Coronary artery (tissue), 2 donors: ENCODE measurements at regions not wholly inside any gene's neighbourhood (a gene's known extent, or its start where the extent isn't known, plus 50 kb on each side); places are given as distances from the start of the nearest gene placed in this dataset.
"Not testable (repeated sequence)": the region's sequence is repeated elsewhere in the genome, so short reads cannot be mapped to it uniquely, and the experiment has no call there.

ENCODE experiments used
- DNase-seq: peaks from one replicate; pipeline ENCODE4 v3.0.0-alpha.2; 2017; ENCODE audit warnings: low spot score
- H3K27ac ChIP-seq, 2 donors: fragments of 200-600 bp; sonication (generic); one replicate each; pipeline ENCODE4 v1.5.1; 2016 to 2019
- H3K4me3 ChIP-seq: fragments of 200-600 bp; sonication (generic); 2 replicates; pipeline ENCODE4 v1.5.1; 2016; ENCODE audit warnings: mild to moderate bottlenecking, moderate library complexity
- CTCF ChIP-seq: fragments of 200-600 bp; sonication (generic); IDR thresholded peaks from one replicate; pipeline ENCODE4 v1.5.1; 2019; ENCODE audit warnings: antibody characterized with exemption

DNA sequence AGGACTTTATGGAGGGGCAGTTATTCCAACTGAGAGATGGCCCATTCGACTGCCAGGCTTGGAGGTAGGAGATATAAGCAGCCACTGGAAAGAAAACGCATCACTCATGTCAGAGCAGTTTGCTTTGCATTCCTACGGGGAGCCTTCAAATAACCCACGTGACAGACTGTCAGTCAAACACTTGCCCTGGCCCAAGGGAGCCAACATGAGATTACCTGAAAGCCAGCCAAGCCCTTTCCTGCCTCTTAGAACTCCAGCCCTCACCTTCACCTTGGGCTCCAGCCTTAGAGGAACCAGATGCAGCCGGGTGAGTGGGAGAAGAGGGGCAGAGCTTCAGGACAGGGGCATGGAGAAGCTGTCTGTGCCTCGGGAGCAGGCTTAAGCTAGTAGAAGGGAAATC lies 95.3 kb upstream of the CXCL13 start:
- no peak for TF ChIP-seq CTCF
- no peak overlapping the region for H3K27ac ChIP-seq
- no peak for DNase-seq
- no peak overlapping the region for H3K4me3 ChIP-seq

- TF ChIP-seq CTCF = no peak
- no peak for DNase-seq
- Histone ChIP-seq H3K27ac (no peak overlapping the region), H3K4me3 (no peak overlapping the region)
Observed at GRCh38 chr4:77525538-77525937, 80.1 kb upstream of the CXCL13 start.

DNA sequence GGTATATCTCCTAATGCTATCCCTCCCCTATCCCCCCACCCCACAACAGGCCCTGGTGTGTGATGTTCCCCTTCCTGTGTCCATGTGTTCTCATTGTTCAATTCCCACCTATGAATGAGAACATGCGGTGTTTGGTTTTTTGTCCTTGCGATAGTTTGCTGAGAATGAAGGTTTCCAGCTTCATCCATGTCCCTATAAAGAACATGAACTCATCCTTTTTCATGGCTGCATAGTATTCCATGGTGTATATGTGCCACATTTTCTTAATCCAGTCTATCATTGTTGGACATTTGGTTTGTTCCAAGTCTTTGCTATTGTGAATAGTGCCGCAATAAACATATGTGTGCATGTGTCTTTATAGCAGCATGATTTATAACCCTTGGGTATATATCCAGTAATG lies 77.7 kb upstream of the CXCL13 start:
- H3K4me3 ChIP-seq, H3K27ac ChIP-seq, DNase-seq: not testable (repeated sequence)

DNA sequence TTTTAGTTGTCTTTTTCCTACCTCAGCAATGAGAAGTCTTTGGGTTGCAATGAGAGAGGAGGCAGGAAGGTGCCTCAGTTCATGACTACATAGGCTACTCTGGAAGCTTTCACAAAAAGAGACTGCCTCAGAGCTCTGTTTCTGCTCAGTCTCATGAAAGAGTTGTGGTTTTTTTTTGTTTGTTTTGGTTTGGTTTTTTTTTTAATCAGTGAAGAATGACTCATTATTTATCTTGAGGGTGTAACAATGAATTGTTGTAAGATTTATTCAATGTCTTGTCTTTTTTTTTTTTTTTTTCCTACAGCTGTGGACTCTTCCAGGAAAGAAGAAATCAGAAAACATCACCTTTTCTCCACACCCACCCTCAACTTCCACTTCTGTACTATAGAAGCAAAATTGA lies 67.5 kb upstream of the CXCL13 start:
- DNase-seq = no peak
- Histone ChIP-seq H3K27ac (no peak overlapping the region), H3K4me3 (no peak overlapping the region)
- TF ChIP-seq CTCF = no peak

DNA sequence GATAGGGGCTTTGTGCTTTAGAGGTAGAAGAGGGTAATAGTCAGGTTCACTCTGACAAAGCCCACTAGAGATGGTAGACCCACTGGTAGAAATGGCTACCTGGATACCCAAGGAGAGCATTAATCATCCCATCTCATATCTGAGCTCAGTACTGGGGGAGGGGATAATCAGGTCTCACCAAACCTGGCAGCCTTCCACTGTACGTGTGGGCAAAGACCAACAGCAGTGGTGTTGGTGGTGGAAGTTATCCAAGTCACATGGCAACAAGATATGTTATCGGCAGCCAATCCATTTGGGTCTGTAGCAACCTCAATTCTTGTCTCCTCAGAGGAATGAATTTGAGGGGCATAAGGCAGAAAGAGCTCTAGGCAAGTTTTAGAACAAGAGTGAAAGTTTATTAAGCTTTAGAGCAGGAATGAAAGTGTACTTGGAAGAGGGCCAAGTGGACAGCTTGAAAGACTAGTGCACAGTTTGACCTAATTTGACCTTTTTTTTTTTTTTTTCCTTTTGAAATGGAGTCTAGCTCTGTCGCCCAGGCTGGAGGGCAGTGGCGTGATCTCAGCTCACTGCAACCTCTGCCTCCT lies 67.0 kb upstream of the CXCL13 start:
- no peak overlapping the region for H3K27ac ChIP-seq
- no peak for DNase-seq
- TF ChIP-seq CTCF = no peak

More for the DNA sequence above, 67.0 kb upstream of the CXCL13 start:
- no peak overlapping the region for H3K4me3 ChIP-seq
